Activated CD8-positive, alpha-beta memory T cell treated with anti-CD3 and anti-CD28 coated beads for 1 hour (primary cell): ENCODE measurements at regions not wholly inside any gene's neighbourhood (a gene's known extent, or its start where the extent isn't known, plus 50 kb on each side); places are given as distances from the start of the nearest gene placed in this dataset.

ENCODE experiments used
- DNase-seq, 2 donors: peaks; one replicate each; pipeline ENCODE4 v3.0.0-alpha.2; 2020; ENCODE audit warnings: low read depth in 1 of 2; ENCODE audit errors: extremely low read depth in 1 of 2

DNA sequence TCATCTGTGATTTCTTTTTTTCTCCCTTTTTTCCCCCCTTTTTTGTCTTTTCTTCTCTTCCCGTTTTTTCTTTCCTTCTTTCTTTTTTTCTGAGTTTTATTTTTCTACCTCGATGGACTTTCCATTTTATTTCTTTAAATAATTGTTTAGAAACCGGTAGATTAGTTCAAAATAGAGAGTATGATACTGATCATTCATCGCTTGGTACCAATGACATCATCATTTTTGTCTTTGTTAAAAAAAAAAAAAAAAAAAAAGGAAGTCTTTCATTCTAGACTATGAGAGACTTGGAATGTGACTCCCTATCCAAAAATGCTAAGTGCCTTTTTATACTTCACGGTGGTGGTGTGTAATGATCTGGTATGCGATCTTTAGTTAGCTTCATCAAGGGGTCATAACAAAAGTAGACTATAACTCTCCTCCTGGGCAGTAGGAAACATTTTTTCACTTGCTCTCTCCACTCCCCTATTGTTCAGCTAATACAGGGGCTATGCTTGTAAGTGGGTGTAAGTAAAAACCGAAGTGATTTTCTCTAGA lies 1517.5 kb upstream of the ZEB2 start:
- no peak for DNase-seq

DNA sequence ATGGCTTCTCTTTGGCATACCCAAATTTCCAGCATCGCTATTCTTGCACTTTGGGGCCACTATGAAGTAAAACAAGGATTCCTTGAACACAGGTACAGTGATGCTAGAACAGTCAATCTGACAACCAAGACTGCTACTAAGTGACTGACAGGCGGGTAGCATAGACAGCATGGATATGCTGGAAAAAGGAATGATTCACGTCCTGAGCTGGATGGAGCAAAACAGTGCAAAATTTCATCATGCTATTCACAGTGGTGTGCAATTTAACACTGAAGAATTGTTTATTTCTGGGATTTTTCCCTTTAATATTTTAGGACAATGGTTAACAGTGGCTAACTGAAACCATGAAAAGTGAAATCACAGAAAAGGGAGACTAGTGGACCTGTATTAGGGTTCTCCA lies 1511.2 kb upstream of the ZEB2 start:
- DNase-seq, result no peak

DNA sequence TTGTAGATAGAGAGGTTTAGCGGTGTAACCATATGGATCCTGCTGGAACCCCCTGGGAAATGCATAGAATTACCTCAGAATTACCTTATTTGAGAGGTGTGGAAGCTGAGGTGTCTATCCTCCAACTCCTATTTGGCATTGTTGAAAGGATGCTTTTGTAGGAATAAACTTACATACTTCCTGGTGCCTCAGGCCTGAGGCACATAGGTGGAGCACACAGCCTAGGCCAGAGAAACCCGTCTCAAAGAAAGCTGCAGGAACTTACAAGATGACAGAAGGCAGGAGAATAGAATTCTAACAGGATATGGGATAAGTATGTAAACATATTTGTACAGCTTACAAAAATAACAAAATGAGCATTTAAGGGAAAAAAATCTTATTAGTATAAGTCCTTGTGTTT lies 1507.2 kb upstream of the ZEB2 start:
- DNase-seq, result no peak

DNA sequence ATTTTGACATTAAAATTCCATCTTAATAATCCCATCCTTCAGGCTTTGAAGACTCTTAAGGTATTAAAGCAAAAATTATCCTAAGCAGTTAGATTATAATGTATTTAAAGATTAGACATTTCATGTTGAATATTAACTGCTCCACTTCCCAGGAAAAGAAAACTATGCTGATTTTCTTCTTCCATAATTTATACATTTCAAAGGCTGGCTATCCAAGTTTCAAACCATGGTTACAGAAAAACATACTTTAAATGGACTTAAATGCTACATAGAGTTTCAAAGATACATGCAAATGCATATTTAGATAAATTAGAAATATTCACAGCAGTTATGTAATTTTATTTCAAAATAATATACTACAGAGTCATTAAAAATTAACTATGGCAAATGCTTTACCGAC lies 1505.6 kb upstream of the ZEB2 start:
- no peak for DNase-seq

DNA sequence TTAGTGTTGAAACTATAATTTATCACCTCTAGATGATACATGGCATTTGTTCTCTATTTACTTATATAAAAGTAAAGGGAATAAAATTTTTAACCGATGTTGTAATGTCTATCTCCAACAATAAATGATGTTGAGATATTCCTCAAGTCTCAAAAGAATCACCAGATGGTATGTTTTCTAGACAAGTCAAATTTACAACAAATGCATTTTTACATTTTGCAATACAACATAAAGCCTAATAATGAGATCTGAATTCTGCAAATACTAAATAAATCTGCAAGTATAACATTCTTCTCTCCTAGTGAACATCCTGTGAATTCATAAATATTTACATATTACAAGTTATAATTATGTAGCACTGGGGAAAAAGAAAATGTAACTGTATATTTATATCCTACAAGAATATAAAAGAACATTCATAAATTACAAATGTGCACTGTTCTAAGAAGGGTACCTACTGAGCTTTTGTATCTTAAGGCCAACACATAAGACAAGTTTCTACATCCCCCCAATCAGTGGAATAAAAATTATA lies 1504.4 kb upstream of the ZEB2 start:
- DNase-seq, result no peak

DNA sequence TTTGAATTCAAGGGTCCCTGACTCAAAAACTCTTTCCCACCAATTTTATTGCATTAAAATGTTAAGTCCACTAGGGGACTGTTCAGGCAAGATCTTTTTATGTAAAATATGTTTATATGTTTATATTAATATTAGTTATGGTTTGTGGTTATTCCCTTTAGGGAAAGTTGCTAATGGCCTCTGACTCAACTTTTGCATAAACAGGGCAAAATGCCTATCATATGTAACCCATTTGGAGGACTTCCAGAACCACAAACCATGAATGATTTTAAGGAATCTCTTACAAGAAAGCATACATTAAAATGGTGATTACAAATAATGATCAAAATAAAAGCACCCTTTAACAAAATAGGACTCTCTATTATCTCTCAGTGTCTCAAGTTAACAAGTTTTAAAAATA lies 1484.5 kb upstream of the ZEB2 start:
- no peak for DNase-seq

DNA sequence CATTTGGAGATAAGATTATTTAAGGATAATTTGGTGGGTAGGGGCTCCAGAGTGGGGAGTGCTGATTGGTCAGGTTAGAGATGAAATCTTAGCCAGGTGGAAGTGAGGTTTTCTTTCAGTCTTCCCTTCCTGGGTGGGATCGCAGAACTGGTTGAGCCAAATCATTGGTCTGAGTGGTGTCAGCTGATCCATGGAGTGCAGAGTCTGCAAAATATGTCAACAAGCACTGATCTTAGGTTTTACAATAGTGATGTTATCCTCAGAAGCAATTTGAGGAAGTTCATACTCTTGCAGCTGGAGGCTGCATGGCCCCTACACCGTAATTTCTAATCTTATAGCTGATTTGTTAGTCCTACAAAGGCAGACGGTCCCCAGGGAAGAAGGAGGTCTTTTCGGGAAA lies 1483.4 kb upstream of the ZEB2 start:
- no peak for DNase-seq

DNA sequence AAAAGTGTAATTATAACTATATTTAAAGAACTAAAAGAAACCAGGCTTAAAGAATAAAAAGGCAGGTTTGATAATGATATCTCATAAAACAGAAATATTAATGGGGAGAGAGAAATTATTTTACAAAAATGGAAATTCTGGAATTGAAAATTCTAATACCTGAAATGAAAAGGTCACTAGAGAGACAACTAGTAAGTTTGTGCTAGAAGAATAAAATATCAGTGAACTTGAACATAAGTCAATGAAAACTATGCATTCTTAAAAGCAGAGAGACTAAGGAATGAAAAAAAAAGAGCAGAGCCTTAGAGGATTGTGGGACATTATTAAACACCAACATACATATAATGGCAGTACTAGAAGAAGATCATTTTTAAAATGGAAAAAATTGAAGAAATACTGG lies 1475.0 kb upstream of the ZEB2 start:
- DNase-seq, result no peak

DNA sequence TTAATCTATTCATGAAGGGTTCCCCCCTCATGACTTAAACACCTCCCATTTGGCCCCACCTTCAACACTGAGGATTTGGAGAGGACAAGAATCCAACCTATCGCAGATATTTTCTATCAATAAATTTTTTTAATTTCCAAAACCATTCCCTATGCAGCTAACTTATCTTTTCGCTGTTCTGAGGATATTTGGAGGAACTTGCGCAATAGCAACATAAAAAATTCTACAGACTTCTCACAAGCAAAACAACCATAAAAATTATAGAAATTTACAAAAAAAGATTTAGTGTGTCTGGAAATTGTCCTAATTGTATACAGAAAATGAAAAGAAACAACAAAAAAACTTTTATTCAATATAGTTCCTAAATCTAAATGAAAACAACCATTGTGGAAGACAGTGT lies 1472.7 kb upstream of the ZEB2 start:
- no peak for DNase-seq

DNA sequence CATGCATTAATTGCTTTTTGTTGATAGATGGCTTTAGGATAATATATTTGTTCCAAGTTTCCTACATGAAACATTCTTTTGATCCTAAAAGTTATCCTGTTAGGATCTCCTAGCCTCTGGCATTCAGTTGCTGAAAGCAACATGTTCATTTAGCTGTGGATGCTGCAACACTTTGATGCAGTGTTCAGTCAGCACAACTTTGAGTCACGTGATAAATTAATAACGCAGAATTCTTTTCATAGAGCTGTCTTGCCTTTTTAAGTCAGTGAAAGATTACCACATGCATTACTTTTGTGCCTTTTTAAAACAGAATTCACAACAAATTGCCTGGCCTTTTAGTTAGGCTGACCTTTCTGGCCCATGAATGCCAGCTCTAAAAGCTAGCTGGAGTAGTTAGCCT lies 1467.9 kb upstream of the ZEB2 start:
- no peak for DNase-seq

DNA sequence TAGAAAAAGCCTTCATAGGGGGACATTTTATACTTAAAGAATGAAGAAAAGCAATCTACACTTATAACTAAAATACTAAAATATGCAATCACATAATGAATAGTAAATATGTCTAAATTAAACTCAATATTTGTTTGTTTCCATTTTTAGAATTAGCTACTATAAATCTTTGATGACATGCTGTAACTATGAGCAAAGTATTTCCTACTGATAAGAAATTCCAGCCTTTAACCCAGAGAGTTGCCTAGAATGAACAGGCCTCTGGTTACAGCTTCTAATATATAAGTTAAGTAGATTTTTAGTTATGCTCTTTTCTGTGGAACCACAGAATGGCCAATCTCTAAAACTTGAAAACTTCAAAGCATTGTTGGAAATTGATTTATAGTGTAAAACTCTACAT lies 1465.6 kb upstream of the ZEB2 start:
- no peak for DNase-seq

DNA sequence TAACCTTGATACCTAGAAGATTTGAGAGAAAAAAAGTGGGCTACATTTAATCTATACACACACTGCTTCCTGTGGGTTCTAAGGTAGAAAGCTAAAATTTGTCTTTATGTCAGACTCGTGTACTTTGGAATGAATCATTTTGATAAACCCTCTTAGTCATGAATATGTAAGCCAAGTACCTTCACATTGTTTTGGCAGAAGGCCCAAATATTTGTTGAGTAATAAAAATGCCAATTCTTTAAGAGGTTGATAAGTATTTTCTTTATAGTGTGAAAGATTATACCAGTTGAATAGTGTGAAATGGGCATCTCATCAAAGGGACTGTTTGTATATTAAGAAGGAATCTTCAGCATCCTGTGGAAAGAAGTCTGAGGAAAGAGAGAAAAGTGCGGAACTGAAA lies 1464.7 kb upstream of the ZEB2 start:
- DNase-seq, result no peak

DNA sequence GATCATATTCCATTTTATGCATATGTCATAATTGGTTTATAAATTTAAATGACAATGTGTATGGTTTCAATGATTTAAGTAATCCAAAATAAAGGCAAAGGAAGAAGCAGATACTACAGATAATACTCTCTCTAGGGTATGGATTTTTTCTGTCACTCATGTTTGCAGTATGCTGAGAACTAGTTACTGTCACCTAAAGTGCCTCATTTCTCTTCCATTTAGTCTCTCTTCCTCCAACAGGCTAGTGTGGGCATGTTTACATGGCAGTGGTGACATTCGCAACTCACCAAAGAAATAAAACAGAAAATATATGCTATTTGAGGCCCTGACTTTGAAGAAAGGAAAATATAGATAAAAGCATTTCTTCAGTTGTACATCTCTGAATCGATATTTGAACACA lies 1460.4 kb upstream of the ZEB2 start:
- DNase-seq, result no peak

DNA sequence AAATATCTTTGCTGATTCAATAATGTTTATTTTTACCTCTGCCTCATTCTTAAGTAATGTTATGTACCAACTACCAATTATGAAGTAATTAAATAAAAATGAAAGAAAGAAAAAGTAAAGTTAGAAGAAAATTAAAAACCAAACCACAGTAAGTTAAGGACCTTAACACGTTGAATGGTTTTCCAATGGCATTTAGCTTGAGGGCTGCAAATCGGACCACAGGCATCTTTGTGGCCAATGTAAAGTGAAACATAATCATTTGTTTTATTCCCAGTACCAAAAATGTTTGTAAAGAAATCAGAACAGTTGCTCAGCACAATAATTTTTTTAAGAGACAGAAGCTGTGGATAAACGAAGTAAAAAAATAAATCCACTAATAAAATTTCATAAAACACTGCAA lies 1455.5 kb upstream of the ZEB2 start:
- DNase-seq, result no peak

DNA sequence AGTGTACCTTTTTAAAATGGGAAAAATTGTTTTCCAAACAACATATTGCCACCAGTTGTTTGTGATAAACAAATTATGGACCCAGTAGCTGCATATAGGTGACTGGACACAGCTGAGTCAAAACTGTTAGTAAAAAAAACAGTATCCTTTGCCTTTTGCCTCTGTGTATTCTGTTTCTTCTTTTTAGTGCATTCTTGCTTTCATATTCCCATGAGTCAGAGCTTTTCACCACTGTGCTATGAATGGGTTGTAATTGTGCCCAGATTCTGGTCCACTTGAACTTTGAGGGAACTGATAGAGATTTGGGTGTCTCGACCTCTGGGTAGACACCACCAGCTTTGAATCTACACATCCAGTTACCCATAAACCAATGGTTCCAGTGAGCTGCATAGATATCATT lies 1441.9 kb upstream of the ZEB2 start:
- DNase-seq, result no peak

DNA sequence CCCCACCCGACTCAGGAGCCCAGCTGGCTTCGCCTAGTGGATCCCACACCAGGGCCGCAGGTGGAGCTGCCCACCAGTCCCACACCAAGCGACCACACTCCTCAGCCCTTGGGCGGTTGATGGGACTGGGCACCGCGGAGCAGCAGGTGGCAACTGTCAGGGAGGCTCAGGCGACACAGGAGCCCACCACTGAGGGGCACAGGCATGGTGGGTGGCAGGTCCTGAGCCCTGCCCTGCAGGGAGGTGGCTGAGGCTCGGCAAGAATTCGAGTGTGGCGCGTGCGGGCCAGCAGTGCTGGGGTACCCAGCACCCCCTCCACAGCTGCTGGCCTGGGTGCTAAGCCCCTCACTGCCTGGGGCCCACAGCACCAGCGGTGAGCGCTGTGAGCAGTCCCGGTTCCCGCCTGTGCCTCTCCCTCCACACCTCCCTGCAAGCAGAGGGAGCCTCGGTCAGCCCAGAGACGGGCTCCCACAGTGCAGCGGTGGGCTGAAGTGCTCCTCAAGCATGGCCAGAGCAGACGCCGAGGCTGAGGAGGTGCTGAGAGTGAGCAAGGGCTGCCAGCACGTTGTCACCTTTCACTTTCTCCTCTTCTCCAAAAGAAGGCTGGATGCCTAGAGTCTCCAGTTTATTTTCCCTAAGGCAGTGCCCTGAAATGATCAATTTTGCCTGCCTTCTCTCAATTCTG lies 1440.7 kb upstream of the ZEB2 start:
- no peak for DNase-seq

DNA sequence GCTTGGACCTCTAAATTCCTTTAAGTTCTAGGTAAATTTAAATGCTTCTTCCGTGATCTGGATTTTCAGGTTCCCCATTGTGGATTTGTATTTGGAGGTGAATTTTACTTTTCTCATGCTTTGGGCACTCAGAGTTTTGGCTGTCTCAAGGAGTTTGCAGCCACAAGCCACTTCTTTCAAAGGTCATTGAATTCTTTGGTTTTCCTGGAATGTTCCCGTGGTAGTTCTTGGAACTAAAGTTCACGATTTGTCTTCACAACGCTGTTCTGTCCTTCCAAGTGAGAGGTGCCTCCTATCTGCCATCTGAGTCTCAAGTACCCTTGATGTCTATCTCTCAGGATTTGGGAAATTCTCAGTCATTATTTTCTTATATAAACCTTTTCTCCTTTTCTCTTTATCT lies 1438.7 kb upstream of the ZEB2 start:
- DNase-seq, result no peak

DNA sequence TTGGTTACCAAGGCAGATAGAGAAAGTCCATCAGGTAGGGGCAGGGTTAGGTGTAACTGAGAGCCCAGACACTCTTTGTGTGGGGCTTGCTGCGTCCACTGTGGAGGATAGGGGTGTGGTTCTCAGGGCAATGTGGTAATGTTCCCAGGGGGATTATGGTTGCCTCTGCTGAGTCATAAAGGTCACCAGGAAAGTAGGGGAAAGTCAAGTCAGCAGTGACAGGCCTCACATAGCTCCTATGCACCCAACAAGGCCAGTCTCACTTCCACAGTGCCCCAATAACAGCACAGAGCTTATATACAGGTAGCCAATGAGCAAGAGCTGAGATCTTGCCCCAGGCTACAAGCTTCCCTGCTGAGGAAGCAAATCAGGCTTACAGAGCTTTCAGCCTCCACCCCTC lies 1438.0 kb upstream of the ZEB2 start:
- no peak for DNase-seq

DNA sequence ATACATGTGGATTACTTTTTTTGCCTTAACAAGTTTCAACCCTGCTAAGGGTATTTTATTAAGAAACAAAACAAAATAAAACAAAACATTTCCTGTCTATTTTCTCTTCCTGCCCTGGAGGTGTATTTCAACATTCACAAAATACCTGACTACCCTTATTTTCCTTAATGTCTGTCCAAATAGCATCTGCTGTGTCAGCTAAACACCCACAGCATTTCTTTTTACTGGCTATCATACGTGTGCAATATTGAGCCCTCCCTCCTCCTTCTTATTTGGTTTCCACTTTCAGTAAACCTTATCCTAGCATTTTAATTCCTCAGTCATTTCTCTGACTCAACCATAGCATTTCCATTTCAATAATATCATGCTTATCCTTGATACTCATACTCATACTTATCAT lies 1420.0 kb upstream of the ZEB2 start:
- DNase-seq, result no peak

DNA sequence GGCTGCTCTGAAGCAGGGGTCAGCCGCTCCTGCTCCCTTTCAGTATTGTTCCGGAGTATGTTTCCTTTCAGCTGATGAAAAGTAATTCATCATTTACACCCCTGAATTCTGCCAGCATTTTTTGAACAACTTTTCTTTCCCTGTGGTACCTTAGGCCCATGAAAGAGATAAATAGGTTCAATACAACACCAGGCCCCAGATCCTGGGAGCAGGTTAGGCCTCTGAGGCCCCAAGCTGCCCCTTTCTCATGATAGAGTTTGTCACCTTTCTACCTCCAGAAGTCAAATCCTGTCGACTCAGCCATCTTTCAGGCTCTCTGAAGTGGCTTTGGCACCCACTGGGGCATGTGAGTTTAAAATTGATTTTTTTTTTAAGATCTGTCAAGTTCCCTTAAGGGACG lies 1415.1 kb upstream of the ZEB2 start:
- DNase-seq, result no peak

DNA sequence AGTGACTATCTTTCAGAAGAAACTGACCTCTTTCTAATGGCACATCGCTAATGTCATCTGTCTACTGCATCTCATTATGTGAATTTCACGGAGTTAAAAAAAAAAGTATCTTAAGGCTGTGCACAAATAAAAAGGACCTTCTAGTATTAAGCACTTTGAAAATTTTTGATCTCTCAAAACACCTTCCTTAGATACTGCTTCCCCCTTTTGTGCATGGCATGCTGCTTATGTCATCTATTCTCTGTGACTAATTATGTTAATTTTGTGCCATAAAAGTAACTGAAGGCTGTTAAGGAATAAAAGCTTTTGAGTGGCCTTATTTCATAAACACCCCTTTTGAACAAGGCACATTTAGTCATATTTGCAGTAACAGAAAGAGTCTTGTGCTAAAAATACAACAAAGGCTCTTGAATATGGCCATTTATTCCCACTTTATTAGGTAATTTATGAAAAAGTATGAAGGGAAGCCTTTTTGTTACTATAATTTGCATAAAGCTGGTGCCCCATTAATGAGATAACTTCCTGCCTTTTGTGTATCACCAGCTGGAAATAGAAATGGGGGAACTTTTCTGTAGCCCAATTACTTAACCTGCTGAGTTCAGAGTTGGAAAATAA lies 1412.0 kb upstream of the ZEB2 start:
- no peak for DNase-seq

DNA sequence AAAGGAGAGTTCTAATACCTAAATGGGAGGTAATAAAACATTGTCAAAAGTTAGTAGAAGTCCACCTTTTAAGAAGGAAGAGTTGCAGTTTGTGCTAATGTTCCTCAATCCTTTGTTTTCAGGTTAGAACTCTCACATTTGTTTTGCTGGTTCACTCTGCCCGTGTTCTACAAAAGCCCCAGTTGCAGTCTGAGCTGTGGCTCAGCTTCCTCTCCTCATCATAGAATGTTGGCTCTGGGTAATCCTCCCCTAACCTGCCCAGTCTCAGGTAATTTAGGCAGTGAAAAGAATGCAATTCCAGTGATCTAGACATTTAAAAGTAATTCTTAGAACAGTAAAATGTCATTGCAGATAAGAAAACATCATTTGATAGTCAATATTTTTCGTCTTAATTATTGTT lies 1410.4 kb upstream of the ZEB2 start:
- no peak for DNase-seq
